Endothelial cell of hepatic sinusoid (primary cell): ENCODE measurements at regions not wholly inside any gene's neighbourhood (a gene's known extent, or its start where the extent isn't known, plus 50 kb on each side); places are given as distances from the start of the nearest gene placed in this dataset.

Experiments used
- in situ Hi-C: cut with HindIII; loops from 2 replicates; pipeline ENCODE4 v1.10.0; 2017; ENCODE audit warnings: low sequenced_read_pairs

- in situ Hi-C loops, result no loop called here
Observed at GRCh38 chr10:58017719-58018367, 249.9 kb downstream of the IPMK start.

GRCh38 chr10:58016614-58017013 lies 251.1 kb downstream of the IPMK start:
- in situ Hi-C loops, result no loop called here

GRCh38 chr10:58014436-58014835 lies 253.3 kb downstream of the IPMK start:
- in situ Hi-C loops, result no loop called here

GRCh38 chr10:58013406-58013805 lies 254.3 kb downstream of the IPMK start:
- in situ Hi-C loops, result no loop called here

- in situ Hi-C loops, result no loop called here
Observed at GRCh38 chr10:58010073-58010702, 257.5 kb downstream of the IPMK start.

- in situ Hi-C loops, result no loop called here
Observed at GRCh38 chr10:58003945-58004344, 263.7 kb downstream of the IPMK start.

GRCh38 chr10:58001159-58001558 lies 266.5 kb downstream of the IPMK start:
- in situ Hi-C loops, result no loop called here

GRCh38 chr10:57996536-57996935 lies 271.2 kb downstream of the IPMK start:
- in situ Hi-C loops, result no loop called here

GRCh38 chr10:57993302-57993701 lies 274.4 kb downstream of the IPMK start:
- in situ Hi-C loops, result no loop called here

- in situ Hi-C loops, result no loop called here
Observed at GRCh38 chr10:57992321-57993077, 275.2 kb downstream of the IPMK start.

GRCh38 chr10:57988964-57989363 lies 278.7 kb downstream of the IPMK start:
- in situ Hi-C loops, result no loop called here

GRCh38 chr10:57987055-57987721 lies 280.5 kb downstream of the IPMK start:
- in situ Hi-C loops, result no loop called here

GRCh38 chr10:57986422-57986821 lies 281.3 kb downstream of the IPMK start:
- in situ Hi-C loops, result no loop called here

GRCh38 chr10:57983281-57983791 lies 284.4 kb downstream of the IPMK start:
- in situ Hi-C loops, result no loop called here

- in situ Hi-C loops, result no loop called here
Observed at GRCh38 chr10:57982091-57982490, 285.6 kb downstream of the IPMK start.

- in situ Hi-C loops, result no loop called here
Observed at GRCh38 chr10:57979956-57980355, 287.7 kb downstream of the IPMK start.

- in situ Hi-C loops, result no loop called here
Observed at GRCh38 chr10:57979491-57979890, 288.2 kb downstream of the IPMK start.

GRCh38 chr10:57977262-57977661 lies 290.4 kb downstream of the IPMK start:
- in situ Hi-C loops, result no loop called here

- in situ Hi-C loops, result no loop called here
Observed at GRCh38 chr10:57973451-57973850, 294.2 kb downstream of the IPMK start.

GRCh38 chr10:57972783-57973182 lies 294.9 kb downstream of the IPMK start:
- in situ Hi-C loops, result no loop called here

- in situ Hi-C loops, result no loop called here
Observed at GRCh38 chr10:57968328-57969016, 299.2 kb downstream of the IPMK start.
